Neural progenitor cell (in vitro differentiated cells): ENCODE measurements at regions not wholly inside any gene's neighbourhood (a gene's known extent, or its start where the extent isn't known, plus 50 kb on each side); places are given as distances from the start of the nearest gene placed in this dataset.

ENCODE experiments used
- EZH2 ChIP-seq: fragments of 200-600 bp; sonication (generic); IDR thresholded peaks from 2 replicates; pipeline ENCODE4 v1.6.1; 2017; ENCODE audit warnings: antibody characterized with exemption, mild to moderate bottlenecking, moderate library complexity
- EZH2phosphoT487 ChIP-seq: fragments of 200-600 bp; sonication (generic); IDR thresholded peaks from 2 replicates; pipeline ENCODE4 v1.6.1; 2017; ENCODE audit warnings: antibody characterized with exemption
- TF ChIP-seq, protein P1 (sequence below): fragments of 200-600 bp; sonication (generic); IDR thresholded peaks from 2 replicates; pipeline ENCODE4 v1.5.1; 2017; ENCODE audit warnings: antibody characterized with exemption, mild to moderate bottlenecking

DNA sequence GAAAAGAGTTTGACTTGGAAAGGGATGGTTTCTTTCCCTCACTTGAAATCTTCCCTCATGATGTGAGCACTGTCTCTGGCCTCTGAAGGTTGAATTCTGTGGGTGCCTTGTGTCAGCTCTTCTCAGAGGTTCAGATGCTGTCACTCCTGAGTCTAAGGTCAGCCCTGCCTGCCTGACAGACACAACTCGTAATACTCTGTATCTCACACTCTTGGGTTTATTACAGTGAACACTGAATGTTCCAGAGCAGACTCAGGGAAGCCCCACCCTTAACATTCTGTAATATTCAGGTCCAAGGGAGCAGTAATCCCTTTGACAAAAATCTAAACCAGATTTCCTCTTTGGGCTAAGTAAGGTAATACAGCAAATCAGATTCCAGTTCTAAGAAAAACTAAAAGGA lies 837.8 kb downstream of the QKI start:
- TF ChIP-seq, protein P1, sequence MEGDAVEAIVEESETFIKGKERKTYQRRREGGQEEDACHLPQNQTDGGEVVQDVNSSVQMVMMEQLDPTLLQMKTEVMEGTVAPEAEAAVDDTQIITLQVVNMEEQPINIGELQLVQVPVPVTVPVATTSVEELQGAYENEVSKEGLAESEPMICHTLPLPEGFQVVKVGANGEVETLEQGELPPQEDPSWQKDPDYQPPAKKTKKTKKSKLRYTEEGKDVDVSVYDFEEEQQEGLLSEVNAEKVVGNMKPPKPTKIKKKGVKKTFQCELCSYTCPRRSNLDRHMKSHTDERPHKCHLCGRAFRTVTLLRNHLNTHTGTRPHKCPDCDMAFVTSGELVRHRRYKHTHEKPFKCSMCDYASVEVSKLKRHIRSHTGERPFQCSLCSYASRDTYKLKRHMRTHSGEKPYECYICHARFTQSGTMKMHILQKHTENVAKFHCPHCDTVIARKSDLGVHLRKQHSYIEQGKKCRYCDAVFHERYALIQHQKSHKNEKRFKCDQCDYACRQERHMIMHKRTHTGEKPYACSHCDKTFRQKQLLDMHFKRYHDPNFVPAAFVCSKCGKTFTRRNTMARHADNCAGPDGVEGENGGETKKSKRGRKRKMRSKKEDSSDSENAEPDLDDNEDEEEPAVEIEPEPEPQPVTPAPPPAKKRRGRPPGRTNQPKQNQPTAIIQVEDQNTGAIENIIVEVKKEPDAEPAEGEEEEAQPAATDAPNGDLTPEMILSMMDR = no peak
- TF ChIP-seq EZH2phosphoT487 (no peak), EZH2 (no peak)
